GM23338 (cell line): ENCODE measurements at regions not wholly inside any gene's neighbourhood (a gene's known extent, or its start where the extent isn't known, plus 50 kb on each side); places are given as distances from the start of the nearest gene placed in this dataset.

ENCODE experiments used
- CREB1 ChIP-seq: fragments of 250-450 bp; sonication (Bioruptor Pico); IDR thresholded peaks from 2 replicates; pipeline ENCODE4 v1.5.0; 2020; ENCODE audit warnings: low read depth, mild to moderate bottlenecking, moderate library complexity
- CTCF ChIP-seq, 2 experiments: fragments of 200-600 bp in 1 of 2; sonication (generic) in 1 of 2; conservative IDR thresholded peaks; 2 replicates each; pipeline versions ENCODE4 v1.5.1 to v1.6.1; 2016 to 2017; ENCODE audit warnings: antibody characterized with exemption in 2 of 2, low read depth in 2 of 2, mild to moderate bottlenecking in 2 of 2, moderate library complexity in 1 of 2
- ETS1 ChIP-seq: IDR thresholded peaks from 2 replicates; pipeline ENCODE4 v1.6.1; 2016; ENCODE audit warnings: antibody characterized with exemption
- EZH2 ChIP-seq: fragments of 200-600 bp; sonication (generic); IDR thresholded peaks from one replicate; pipeline ENCODE4 v1.8.0; 2017; ENCODE audit warnings: antibody characterized with exemption, mild to moderate bottlenecking, low read depth; ENCODE audit not compliant: unreplicated experiment
- EZH2phosphoT487 ChIP-seq: fragments of 200-600 bp; sonication (generic); IDR thresholded peaks from one replicate; pipeline ENCODE4 v1.8.1; 2018; ENCODE audit warnings: antibody characterized with exemption; ENCODE audit not compliant: unreplicated experiment
- JUNB ChIP-seq: IDR thresholded peaks from one replicate; pipeline ENCODE4 v1.6.1; 2016; ENCODE audit warnings: antibody characterized with exemption; ENCODE audit not compliant: unreplicated experiment
- NANOG ChIP-seq: IDR thresholded peaks from 2 replicates; pipeline ENCODE4 v1.6.1; 2016; ENCODE audit warnings: antibody characterized with exemption, borderline replicate concordance
- POLR2AphosphoS5 ChIP-seq: IDR thresholded peaks from 2 replicates; pipeline ENCODE4 v1.6.1; 2016; ENCODE audit warnings: antibody characterized with exemption, low read depth
- REST ChIP-seq: IDR thresholded peaks from one replicate; pipeline ENCODE4 v1.6.1; 2018; ENCODE audit warnings: antibody characterized with exemption; ENCODE audit not compliant: unreplicated experiment
- STAT1 ChIP-seq: IDR thresholded peaks from one replicate; pipeline ENCODE4 v1.6.1; 2016; ENCODE audit warnings: antibody characterized with exemption; ENCODE audit not compliant: unreplicated experiment
- ZNF331 ChIP-seq: fragments of 250-450 bp; sonication (Bioruptor Pico); IDR thresholded peaks from 2 replicates; pipeline ENCODE4 v1.5.0; 2020; ENCODE audit warnings: low read depth, mild to moderate bottlenecking, moderate library complexity

- TF ChIP-seq CTCF (conservative IDR thresholded peaks at IDR 0.05; ENCODE audit: low read depth in 2 of 2), result no peak
- no peak for TF ChIP-seq EZH2
- no peak for TF ChIP-seq STAT1
- TF ChIP-seq POLR2AphosphoS5, result no peak
- TF ChIP-seq CREB1 (CRISPR knock-in tag), result no peak
- no peak for TF ChIP-seq JUNB
- TF ChIP-seq NANOG, result no peak
- TF ChIP-seq EZH2phosphoT487, result no peak
- TF ChIP-seq REST, result no peak
- no peak for TF ChIP-seq ETS1
- TF ChIP-seq ZNF331 (CRISPR knock-in tag), result no peak
These were observed 75.6 kb upstream of the ZFP42 start for GRCh38 chr4:187919966-187920365.
